Astrocyte of the cerebellum (primary cell): ENCODE measurements at regions not wholly inside any gene's neighbourhood (a gene's known extent, or its start where the extent isn't known, plus 50 kb on each side); places are given as distances from the start of the nearest gene placed in this dataset.

Source experiments
- DNase-seq: peaks from one replicate; pipeline ENCODE4 v3.0.0-alpha.2; 2011; ENCODE audit warnings: low read depth
- H3K4me3 ChIP-seq: 2 replicates; pipeline ENCODE4 v1.5.1; 2011; ENCODE audit warnings: mild to moderate bottlenecking, low read depth, low read length, moderate library complexity
- in situ Hi-C: cut with HindIII; loops from 2 replicates; pipeline ENCODE4 v1.10.0; 2017; ENCODE audit warnings: low sequenced_read_pairs
- TF ChIP-seq, protein P1 (sequence below): IDR thresholded peaks from 2 replicates; pipeline ENCODE4 v1.5.1; 2012; ENCODE audit warnings: low read length, low read depth, moderate library complexity, mild to moderate bottlenecking; ENCODE audit errors: missing control alignments

GRCh38 chr7:24372961-24373955 lies 89.3 kb downstream of the NPY start:
- in situ Hi-C loops: no loop called here
- TF ChIP-seq, protein P1, sequence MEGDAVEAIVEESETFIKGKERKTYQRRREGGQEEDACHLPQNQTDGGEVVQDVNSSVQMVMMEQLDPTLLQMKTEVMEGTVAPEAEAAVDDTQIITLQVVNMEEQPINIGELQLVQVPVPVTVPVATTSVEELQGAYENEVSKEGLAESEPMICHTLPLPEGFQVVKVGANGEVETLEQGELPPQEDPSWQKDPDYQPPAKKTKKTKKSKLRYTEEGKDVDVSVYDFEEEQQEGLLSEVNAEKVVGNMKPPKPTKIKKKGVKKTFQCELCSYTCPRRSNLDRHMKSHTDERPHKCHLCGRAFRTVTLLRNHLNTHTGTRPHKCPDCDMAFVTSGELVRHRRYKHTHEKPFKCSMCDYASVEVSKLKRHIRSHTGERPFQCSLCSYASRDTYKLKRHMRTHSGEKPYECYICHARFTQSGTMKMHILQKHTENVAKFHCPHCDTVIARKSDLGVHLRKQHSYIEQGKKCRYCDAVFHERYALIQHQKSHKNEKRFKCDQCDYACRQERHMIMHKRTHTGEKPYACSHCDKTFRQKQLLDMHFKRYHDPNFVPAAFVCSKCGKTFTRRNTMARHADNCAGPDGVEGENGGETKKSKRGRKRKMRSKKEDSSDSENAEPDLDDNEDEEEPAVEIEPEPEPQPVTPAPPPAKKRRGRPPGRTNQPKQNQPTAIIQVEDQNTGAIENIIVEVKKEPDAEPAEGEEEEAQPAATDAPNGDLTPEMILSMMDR: no peak
- DNase-seq: no peak
- no peak overlapping the region for H3K4me3 ChIP-seq

GRCh38 chr7:24378871-24379616 lies 95.1 kb downstream of the NPY start:
- DNase-seq: peak; percentile 74
- in situ Hi-C loops: no loop called here
- no peak overlapping the region for H3K4me3 ChIP-seq
- TF ChIP-seq, protein P1: no peak

DNA sequence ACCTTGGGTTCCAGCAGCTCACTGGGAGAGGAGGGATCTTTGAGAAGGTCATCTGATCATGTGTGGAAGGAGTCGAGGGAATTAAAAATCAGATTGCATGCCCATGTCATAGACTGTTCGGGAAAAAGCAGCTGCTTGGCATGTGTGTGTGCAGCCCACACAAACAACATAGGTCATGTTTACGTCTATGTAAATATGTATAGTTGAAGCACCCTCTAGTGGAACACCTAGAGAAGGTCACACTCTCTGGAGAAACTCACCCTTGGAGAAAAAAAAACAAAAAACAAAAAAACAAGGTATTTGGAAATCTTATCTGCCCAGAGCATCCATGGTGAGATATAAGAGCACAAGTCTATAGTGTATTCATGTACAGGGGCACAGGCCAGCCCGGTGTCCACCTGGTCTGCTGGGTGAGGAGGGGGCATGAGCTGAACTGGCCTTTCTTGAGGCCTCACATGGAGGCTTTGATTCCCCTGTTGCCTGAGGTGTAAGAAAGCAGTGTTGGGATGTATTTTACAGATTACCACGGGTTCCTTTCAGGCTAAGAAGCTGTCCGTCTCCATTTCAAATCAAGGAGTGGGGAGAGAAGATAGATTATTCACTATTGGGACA lies 98.0 kb downstream of the NPY start:
- no peak overlapping the region for H3K4me3 ChIP-seq
- DNase-seq: peak; percentile 3
- TF ChIP-seq, protein P1: peak; percentile 55
- in situ Hi-C loops: no loop called here

GRCh38 chr7:24383055-24383454 lies 99.1 kb downstream of the NPY start:
- TF ChIP-seq, protein P1: no peak
- no peak for DNase-seq
- H3K4me3 ChIP-seq: no peak overlapping the region
- in situ Hi-C loops: no loop called here

DNA sequence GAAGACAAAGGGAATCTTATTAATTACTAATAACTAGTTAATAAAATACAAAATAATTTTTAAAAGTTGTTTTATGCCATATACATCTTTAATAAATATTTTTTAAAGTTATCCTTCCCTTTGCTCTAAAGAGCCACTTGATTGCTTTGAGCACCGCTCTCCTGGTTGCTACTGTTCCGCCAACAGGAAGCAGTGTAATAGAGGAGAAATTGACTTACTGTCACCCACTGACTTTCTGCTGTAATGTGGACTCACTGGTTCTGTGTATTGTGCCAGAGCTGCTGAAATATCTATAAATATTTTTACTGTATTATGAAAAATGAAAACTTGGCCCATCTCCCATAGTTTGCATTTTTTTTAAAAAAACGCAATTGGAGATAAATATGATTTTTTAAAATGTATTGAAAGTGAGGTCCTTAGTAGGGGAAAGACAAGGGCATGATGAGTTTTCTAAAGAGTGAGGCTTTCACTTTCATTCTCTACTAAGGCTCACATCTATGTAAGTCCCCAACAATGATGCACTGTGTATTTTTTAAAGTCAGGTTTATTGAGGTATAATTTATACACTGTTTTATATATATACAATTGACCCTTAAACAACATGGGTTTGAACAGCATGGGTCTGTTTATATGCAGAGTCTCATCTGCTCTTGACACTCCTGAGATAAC lies 100.5 kb downstream of the NPY start:
- in situ Hi-C loops: no loop called here
- no peak for DNase-seq
- H3K4me3 ChIP-seq: no peak overlapping the region
- TF ChIP-seq, protein P1: no peak

DNA sequence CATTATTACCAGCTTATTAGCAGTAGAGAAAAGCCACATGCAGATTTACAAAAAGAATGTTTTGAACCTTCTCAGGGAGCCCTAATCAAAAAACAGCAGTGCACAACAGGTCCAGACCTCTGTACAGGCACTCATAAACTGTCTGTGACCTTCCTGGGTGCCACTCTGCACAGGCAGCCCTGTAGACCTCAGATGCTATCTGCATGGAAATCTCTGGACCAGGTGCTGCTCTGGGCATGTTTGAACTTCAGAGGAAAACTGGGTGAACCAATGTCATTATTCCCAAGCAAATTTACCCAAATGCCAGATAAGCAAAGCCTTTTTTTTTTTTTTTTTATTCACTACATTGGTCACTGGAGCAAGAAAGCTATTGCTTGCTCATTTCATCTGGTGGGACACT lies 104.2 kb downstream of the NPY start:
- no peak for DNase-seq
- no peak overlapping the region for H3K4me3 ChIP-seq
- TF ChIP-seq, protein P1: no peak
- in situ Hi-C loops: no loop called here
